A549 (cell line): ENCODE measurements at regions not wholly inside any gene's neighbourhood (a gene's known extent, or its start where the extent isn't known, plus 50 kb on each side); places are given as distances from the start of the nearest gene placed in this dataset.

Experiments used
- ATAC-seq, 2 experiments: fragments of 200-7000 bp in 1 of 2; fragments of >200 bp in 1 of 2; cut with Nextera tagmentation in 1 of 2; cut with Tn5 transposase in 1 of 2; 3 replicates each; pipeline versions ENCODE4 v1.8.0 to v1.9.1; 2018 to 2020; ENCODE audit warnings: mild to moderate bottlenecking in 1 of 2, moderate library complexity in 1 of 2
- CTCF ChIA-PET: fragments of 300-600 bp; sonication (Branson Sonifier 250); formaldehyde crosslinking; extraction: SDS; loops from one replicate; lab custom pipeline; 2021; ENCODE audit warnings: antibody characterized with exemption, inconsistent platforms; lab: Yijun Ruan, JAX
- POLR2A ChIA-PET: fragments of 350-600 bp; formaldehyde crosslinking; extraction: SDS; loops from one replicate; lab custom pipeline; 2021; ENCODE audit warnings: antibody characterized with exemption, inconsistent platforms; lab: Yijun Ruan, JAX
- DNase-seq, 2 experiments: peaks; one replicate each; pipeline versions ENCODE4 v3.0.0 to v3.0.0-alpha.2; 2011 to 2016; ENCODE audit warnings: low read depth in 1 of 2, low spot score in 1 of 2
- FAIRE-seq: peaks from 2 replicates; lab custom pipeline; 2011; peaks lifted over from hg19 to GRCh38; lab: Jason Lieb, UNC
- H3K27ac ChIP-seq, 2 experiments: fragments of >200 bp; sonication (Bioruptor Twin); formaldehyde crosslinking; 3 replicates each; pipeline ENCODE4 v1.5.1; 2016 to 2017
- H3K4me1 ChIP-seq: fragments of >200 bp; sonication (Bioruptor Twin); formaldehyde crosslinking; 3 replicates; pipeline ENCODE4 v1.6.1; 2016
- H3K4me2 ChIP-seq: fragments of >200 bp; sonication (Bioruptor Twin); formaldehyde crosslinking; 3 replicates; pipeline ENCODE4 v1.6.1; 2016
- H3K4me3 ChIP-seq: fragments of >200 bp; sonication (Bioruptor Twin); formaldehyde crosslinking; 3 replicates; pipeline ENCODE4 v1.5.1; 2016
- H3K9me3 ChIP-seq: fragments of >200 bp; sonication (Bioruptor Twin); formaldehyde crosslinking; 3 replicates; pipeline ENCODE4 v1.6.1; 2016
- CBX2 ChIP-seq: fragments of 200-600 bp; sonication (generic); IDR thresholded peaks from 2 replicates; pipeline ENCODE4 v1.6.1; 2016; ENCODE audit warnings: low read depth, mild to moderate bottlenecking, borderline replicate concordance
- ESRRA ChIP-seq: fragments of 150-350 bp; IDR thresholded peaks from 2 replicates; pipeline ENCODE4 v1.6.1; 2014; ENCODE audit warnings: mild to moderate bottlenecking, low read length, borderline replicate concordance
- FOSL2 ChIP-seq, 2 experiments: fragments of 450-650 bp in 1 of 2; fragments of >200 bp in 1 of 2; sonication (Bioruptor Twin) in 1 of 2; formaldehyde crosslinking; IDR thresholded peaks; 2 replicates each; pipeline versions ENCODE4 v1.5.0 to v1.6.1; 2016 to 2020; ENCODE audit warnings: mild to moderate bottlenecking in 1 of 2, moderate library complexity in 1 of 2
- HEYL ChIP-seq: fragments of 250-450 bp; sonication (Bioruptor Pico); IDR thresholded peaks from 2 replicates; pipeline ENCODE4 v1.8.0; 2021; ENCODE audit warnings: mild to moderate bottlenecking, moderate library complexity
- JUN ChIP-seq, 2 experiments: fragments of >200 bp; sonication (Bioruptor Twin); formaldehyde crosslinking; IDR thresholded peaks; 2 replicates in 1 of 2; 3 replicates in 1 of 2; pipeline ENCODE4 v1.6.1; 2016 to 2017
- KDM1A ChIP-seq: fragments of 200-600 bp; sonication (generic); IDR thresholded peaks from 2 replicates; pipeline ENCODE4 v1.6.1; 2016; ENCODE audit warnings: low read depth, mild to moderate bottlenecking
- MYC ChIP-seq: IDR thresholded peaks from 2 replicates; pipeline ENCODE4 v1.6.1; 2012; ENCODE audit warnings: mild to moderate bottlenecking, inconsistent platforms, low read length, improper control_type of control experiment, borderline replicate concordance
- POLR2A ChIP-seq: IDR thresholded peaks from 2 replicates; pipeline ENCODE4 v1.6.1; 2012; ENCODE audit warnings: mild to moderate bottlenecking, low read length
- POLR2AphosphoS2 ChIP-seq: conservative IDR thresholded peaks from 2 replicates; pipeline ENCODE4 v1.6.1; 2012; ENCODE audit warnings: low read length, improper control_type of control experiment, inconsistent platforms
- RCOR1 ChIP-seq: fragments of 150-350 bp; IDR thresholded peaks from 2 replicates; pipeline ENCODE4 v1.6.1; 2014; ENCODE audit warnings: antibody characterized with exemption, low read length, low read depth
- REST ChIP-seq: fragments of 200-600 bp; sonication (generic); IDR thresholded peaks from 2 replicates; pipeline ENCODE4 v1.6.1; 2016; ENCODE audit warnings: antibody characterized with exemption, mild to moderate bottlenecking, moderate library complexity
- RNF2 ChIP-seq: fragments of 200-600 bp; sonication (generic); IDR thresholded peaks from 2 replicates; pipeline ENCODE4 v1.6.1; 2016; ENCODE audit warnings: low read depth, mild to moderate bottlenecking, antibody characterized with exemption, moderate library complexity, borderline replicate concordance
- SMC3 ChIP-seq: fragments of >200 bp; sonication (Bioruptor Twin); formaldehyde crosslinking; IDR thresholded peaks from 3 replicates; pipeline ENCODE4 v1.6.1; 2018; ENCODE audit warnings: inconsistent platforms
- TP53 ChIP-seq: fragments of 250-450 bp; sonication (Bioruptor Pico); IDR thresholded peaks from 2 replicates; pipeline ENCODE4 v1.5.0; 2021; ENCODE audit warnings: mild to moderate bottlenecking, moderate library complexity
- ZC3H11A ChIP-seq: fragments of 450-650 bp; IDR thresholded peaks from 2 replicates; pipeline ENCODE4 v1.6.1; 2014; ENCODE audit warnings: antibody characterized with exemption, mild to moderate bottlenecking
- ZFP36 ChIP-seq: fragments of 450-650 bp; IDR thresholded peaks from 2 replicates; pipeline ENCODE4 v1.6.1; 2014; ENCODE audit warnings: borderline replicate concordance; ENCODE audit not compliant: partially characterized antibody
- ZNF302 ChIP-seq: fragments of 250-450 bp; sonication (Bioruptor Pico); IDR thresholded peaks from 2 replicates; pipeline ENCODE4 v1.9.0; 2021; ENCODE audit warnings: inconsistent platforms, mild to moderate bottlenecking, moderate library complexity
- ZSCAN20 ChIP-seq: fragments of 250-450 bp; sonication (Bioruptor Pico); IDR thresholded peaks from 2 replicates; pipeline ENCODE4 v1.8.0; 2022; ENCODE audit warnings: mild to moderate bottlenecking, moderate library complexity
- WGBS: methylation state at CpG from one replicate; pipeline ENCODE4 v1.1.6; 2017; ENCODE audit errors: missing lambda C conversion rate; 5-methylcytosine and 5-hydroxymethylcytosine counted together
- TF ChIP-seq, protein P1 (sequence below): IDR thresholded peaks from 2 replicates; pipeline ENCODE4 v1.6.1; 2012; ENCODE audit warnings: low read depth, borderline replicate concordance
- TF ChIP-seq, protein P2 (sequence below): fragments of 150-350 bp; IDR thresholded peaks from 2 replicates; pipeline ENCODE4 v1.6.1; 2014; ENCODE audit warnings: low read depth, mild to moderate bottlenecking, low read length
- TF ChIP-seq, protein P3 (sequence below): fragments of 250-450 bp; sonication (Bioruptor Pico); IDR thresholded peaks from 2 replicates; pipeline ENCODE4 v1.5.0; 2021; ENCODE audit warnings: mild to moderate bottlenecking, moderate library complexity, borderline replicate concordance

GRCh38 chr4:176508780-176509331 is 189.1 kb downstream of the SPCS3 start (continued):
- TF ChIP-seq JUN (IDR thresholded peaks at IDR 0.05) = no peak
- TF ChIP-seq HEYL (CRISPR knock-in tag) = no peak
- no peak for TF ChIP-seq SMC3
- no peak for TF ChIP-seq ZSCAN20 (CRISPR knock-in tag)

DNA sequence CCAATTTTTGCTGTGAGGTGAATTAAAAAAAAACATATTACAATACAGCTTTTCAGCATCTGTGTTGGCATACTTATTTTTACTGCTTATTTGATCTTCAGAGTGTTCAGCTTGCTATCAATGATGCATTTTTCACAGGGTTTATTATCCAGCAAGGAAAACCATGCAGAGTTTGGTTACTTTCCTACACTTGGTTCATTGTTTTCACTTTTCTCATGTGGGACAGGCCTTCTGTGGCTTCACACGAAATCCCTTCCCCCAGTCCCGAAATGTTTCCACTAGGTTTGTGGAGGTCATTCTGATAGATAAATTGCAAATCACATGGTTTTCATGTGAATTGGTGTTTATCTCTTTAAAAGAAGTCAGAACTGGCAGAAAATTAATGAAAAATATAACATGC is 205.8 kb downstream of the SPCS3 start:
- Histone ChIP-seq H3K9me3 (no peaks in the 10 kb centered on the region), H3K4me1 (no peaks in the 10 kb centered on the region), H3K4me2 (no peak overlapping the region), H3K27ac (no peak overlapping the region), H3K4me3 (no peak overlapping the region)
- ChIA-PET POLR2A (no interaction called here), CTCF (no interaction called here)
- DNase-seq = no peak
- no peak for FAIRE-seq
- WGBS = 86% methylated on average over 2 of the region's 2 CpGs
- ATAC-seq = no peak
- TF ChIP-seq RNF2 (no peak), ZC3H11A (no peak), TP53 (no peak), RCOR1 (no peak)
- TF ChIP-seq, protein P1, sequence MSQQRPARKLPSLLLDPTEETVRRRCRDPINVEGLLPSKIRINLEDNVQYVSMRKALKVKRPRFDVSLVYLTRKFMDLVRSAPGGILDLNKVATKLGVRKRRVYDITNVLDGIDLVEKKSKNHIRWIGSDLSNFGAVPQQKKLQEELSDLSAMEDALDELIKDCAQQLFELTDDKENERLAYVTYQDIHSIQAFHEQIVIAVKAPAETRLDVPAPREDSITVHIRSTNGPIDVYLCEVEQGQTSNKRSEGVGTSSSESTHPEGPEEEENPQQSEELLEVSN = no peak

GRCh38 chr4:176526704-176527103 is 206.9 kb downstream of the SPCS3 start:
- CTCF ChIA-PET = interaction anchor here (0.7 kb wide), 1 partner anchor 9 kb away, joined by 3 read pairs; no protein-coding TSS in a partner anchor
- FAIRE-seq = no peak
- H3K9me3 ChIP-seq = no peaks in the 10 kb centered on the region
- 82% methylated on average over 5 of the region's 5 CpGs for WGBS
- POLR2A ChIA-PET = no interaction called here
- no peak overlapping the region for H3K27ac ChIP-seq
- no peak for DNase-seq
- TF ChIP-seq, protein P2, sequence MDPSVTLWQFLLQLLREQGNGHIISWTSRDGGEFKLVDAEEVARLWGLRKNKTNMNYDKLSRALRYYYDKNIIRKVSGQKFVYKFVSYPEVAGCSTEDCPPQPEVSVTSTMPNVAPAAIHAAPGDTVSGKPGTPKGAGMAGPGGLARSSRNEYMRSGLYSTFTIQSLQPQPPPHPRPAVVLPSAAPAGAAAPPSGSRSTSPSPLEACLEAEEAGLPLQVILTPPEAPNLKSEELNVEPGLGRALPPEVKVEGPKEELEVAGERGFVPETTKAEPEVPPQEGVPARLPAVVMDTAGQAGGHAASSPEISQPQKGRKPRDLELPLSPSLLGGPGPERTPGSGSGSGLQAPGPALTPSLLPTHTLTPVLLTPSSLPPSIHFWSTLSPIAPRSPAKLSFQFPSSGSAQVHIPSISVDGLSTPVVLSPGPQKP = no peak
- TF ChIP-seq HEYL (CRISPR knock-in tag) (no peak), SMC3 (no peak)
- no peak for ATAC-seq
- no peak overlapping the region for H3K4me3 ChIP-seq
- H3K4me1 ChIP-seq = no peaks in the 10 kb centered on the region
- no peak overlapping the region for H3K4me2 ChIP-seq

GRCh38 chr4:176529574-176529973 is 209.8 kb downstream of the SPCS3 start:
- H3K27ac ChIP-seq = no peak overlapping the region
- H3K4me3 ChIP-seq = no peak overlapping the region
- H3K9me3 ChIP-seq = no peaks in the 10 kb centered on the region
- ATAC-seq (no peak), DNase-seq (no peak), FAIRE-seq (no peak)
- ChIA-PET CTCF (no interaction called here), POLR2A (no interaction called here)
- no peak overlapping the region for H3K4me2 ChIP-seq
- no peaks in the 10 kb centered on the region for H3K4me1 ChIP-seq
- TF ChIP-seq ZFP36 (no peak), RNF2 (no peak), CBX2 (no peak), KDM1A (no peak), POLR2A (no peak), FOSL2 (IDR thresholded peaks at IDR 0.05) (no peak), FOSL2 (CRISPR knock-in tag; IDR thresholded peaks at IDR 0.05) (no peak), ZNF302 (CRISPR knock-in tag) (no peak), ESRRA (no peak), POLR2AphosphoS2 (no peak), MYC (no peak), REST (no peak)
- TF ChIP-seq, protein P3, sequence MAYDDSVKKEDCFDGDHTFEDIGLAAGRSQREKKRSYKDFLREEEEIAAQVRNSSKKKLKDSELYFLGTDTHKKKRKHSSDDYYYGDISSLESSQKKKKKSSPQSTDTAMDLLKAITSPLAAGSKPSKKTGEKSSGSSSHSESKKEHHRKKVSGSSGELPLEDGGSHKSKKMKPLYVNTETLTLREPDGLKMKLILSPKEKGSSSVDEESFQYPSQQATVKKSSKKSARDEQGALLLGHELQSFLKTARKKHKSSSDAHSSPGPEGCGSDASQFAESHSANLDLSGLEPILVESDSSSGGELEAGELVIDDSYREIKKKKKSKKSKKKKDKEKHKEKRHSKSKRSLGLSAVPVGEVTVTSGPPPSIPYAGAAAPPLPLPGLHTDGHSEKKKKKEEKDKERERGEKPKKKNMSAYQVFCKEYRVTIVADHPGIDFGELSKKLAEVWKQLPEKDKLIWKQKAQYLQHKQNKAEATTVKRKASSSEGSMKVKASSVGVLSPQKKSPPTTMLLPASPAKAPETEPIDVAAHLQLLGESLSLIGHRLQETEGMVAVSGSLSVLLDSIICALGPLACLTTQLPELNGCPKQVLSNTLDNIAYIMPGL (CRISPR knock-in tag) = no peak
